K562 (cell line): ENCODE measurements at regions not wholly inside any gene's neighbourhood (a gene's known extent, or its start where the extent isn't known, plus 50 kb on each side); places are given as distances from the start of the nearest gene placed in this dataset.

Experiments
- ATAC-seq: fragments of 200-7000 bp; cut with Tn5 transposase; 3 replicates; pipeline ENCODE4 v1.9.1; 2020; ENCODE audit warnings: moderate library complexity
- BruUV-seq: library from RNA; stranded (reverse); fragments of 400-500 nt; replicated peaks from 2 replicates; lab custom pipeline; 2021; lab: Mats Ljungman, UMichigan
- CTCF ChIA-PET: fragments of 300-600 bp; formaldehyde crosslinking; extraction: SDS; loops from one replicate; lab custom pipeline; 2021; ENCODE audit warnings: low intra/inter-chr PET ratio; lab: Yijun Ruan, JAX
- POLR2A ChIA-PET: fragments of 300-600, 350-650 bp; sonication (Branson Sonifier 250); formaldehyde crosslinking; extraction: SDS; loops from one replicate; lab custom pipeline; 2021; ENCODE audit warnings: antibody characterized with exemption, inconsistent platforms; lab: Yijun Ruan, JAX
- DNase-seq, 4 experiments: peaks; one replicate each; pipeline versions ENCODE4 v3.0.0 to v3.0.0-alpha.2; 2011 to 2018; ENCODE audit warnings: low spot score in 3 of 4, mixed read lengths in 3 of 4; ENCODE audit errors: extremely low read depth in 1 of 4
- FAIRE-seq: peaks from 2 replicates; lab custom pipeline; 2011; peaks lifted over from hg19 to GRCh38; lab: Jason Lieb, UNC
- H2AFZ ChIP-seq: 2 replicates; pipeline ENCODE4 v1.6.0; 2011; ENCODE audit warnings: low read depth, low read length, control low read depth, inconsistent platforms
- H3K27ac ChIP-seq: fragments of 200-600 bp; 3 replicates; pipeline ENCODE4 v1.8.0; 2011; ENCODE audit warnings: low read depth, mild to moderate bottlenecking, control low read depth, inconsistent platforms, low read length, moderate library complexity, mixed read lengths; ENCODE audit errors: extremely low read depth
- H3K27me3 ChIP-seq, 2 experiments: fragments of 300-600 bp in 1 of 2; 2 replicates in 1 of 2; 3 replicates in 1 of 2; pipeline versions ENCODE4 v1.6.0 to v1.8.0; 2011; ENCODE audit warnings: inconsistent platforms in 2 of 2, low read length in 2 of 2, mild to moderate bottlenecking in 1 of 2, mixed read lengths in 1 of 2, moderate library complexity in 1 of 2; ENCODE audit not compliant: control insufficient read depth in 2 of 2, insufficient read depth in 2 of 2
- H3K36me3 ChIP-seq: fragments of 300-600 bp; 3 replicates; pipeline ENCODE4 v1.8.0; 2011; ENCODE audit warnings: mild to moderate bottlenecking, low read length, inconsistent platforms; ENCODE audit not compliant: control insufficient read depth, insufficient read depth
- H3K4me1 ChIP-seq, 2 experiments: fragments of 200-600 bp in 1 of 2; replicated peaks in 1 of 2; 2 replicates in 1 of 2; 3 replicates in 1 of 2; pipeline versions ENCODE4 v1.5.1 to v1.8.0; 2011; ENCODE audit warnings: inconsistent platforms in 2 of 2, low read length in 2 of 2, mild to moderate bottlenecking in 1 of 2, mixed read lengths in 1 of 2, moderate library complexity in 1 of 2; ENCODE audit not compliant: control insufficient read depth in 2 of 2, insufficient read depth in 2 of 2
- H3K4me2 ChIP-seq: 2 replicates; pipeline ENCODE4 v1.6.1; 2011; ENCODE audit warnings: low read length, control low read depth, inconsistent platforms, mixed read lengths; ENCODE audit not compliant: insufficient read depth
- H3K4me3 ChIP-seq: fragments of 200-600 bp; sonication (generic), shearing (Covaris generic); 2 replicates; pipeline ENCODE4 v1.5.1; 2016; ENCODE audit warnings: control low read depth, inconsistent platforms
- H3K79me2 ChIP-seq: fragments of 200-600 bp; 3 replicates; pipeline ENCODE4 v1.8.0; 2011; ENCODE audit warnings: low read length, inconsistent platforms; ENCODE audit not compliant: control insufficient read depth, insufficient read depth
- H3K9ac ChIP-seq, 2 experiments: 2 replicates each; pipeline versions ENCODE4 v1.6.0 to v1.6.1; 2011; ENCODE audit warnings: low read depth in 2 of 2, low read length in 2 of 2, control low read depth in 1 of 2, inconsistent platforms in 1 of 2, mild to moderate bottlenecking in 1 of 2, mixed read lengths in 1 of 2; ENCODE audit not compliant: insufficient read depth in 1 of 2
- H3K9me1 ChIP-seq: one replicate; pipeline ENCODE4 v1.6.0; 2011; ENCODE audit warnings: inconsistent platforms, mild to moderate bottlenecking, low read length, moderate library complexity; ENCODE audit not compliant: control insufficient read depth, insufficient read depth
- H3K9me3 ChIP-seq: replicated peaks from 2 replicates; pipeline ENCODE4 v1.5.1; 2011; ENCODE audit warnings: low read depth, low read length, inconsistent platforms; ENCODE audit not compliant: control insufficient read depth, insufficient read depth
- H4K20me1 ChIP-seq: replicated peaks from 2 replicates; pipeline ENCODE4 v1.6.1; 2011; ENCODE audit warnings: low read length, inconsistent platforms, mixed read lengths; ENCODE audit not compliant: control insufficient read depth, insufficient read depth
- ATF3 ChIP-seq, 2 experiments: fragments of 450-650 bp in 1 of 2; sonication (generic) in 1 of 2; formaldehyde crosslinking in 1 of 2; IDR thresholded peaks in 1 of 2; conservative IDR thresholded peaks in 1 of 2; 2 replicates each; pipeline versions ENCODE4 v1.6.1 to v1.8.1; 2016 to 2023; ENCODE audit warnings: mild to moderate bottlenecking in 2 of 2, moderate library complexity in 2 of 2, inconsistent platforms in 1 of 2, missing genetic modification reagents in 1 of 2
- CHAMP1 ChIP-seq: fragments of 450-650 bp; IDR thresholded peaks from 2 replicates; pipeline ENCODE4 v1.6.1; 2016; ENCODE audit warnings: mild to moderate bottlenecking
- GTF2B ChIP-seq: IDR thresholded peaks from 2 replicates; pipeline ENCODE4 v1.6.1; 2011; ENCODE audit not compliant: insufficient read length; ENCODE audit errors: extremely low read depth
- MTA3 ChIP-seq: fragments of 450-650 bp; formaldehyde crosslinking; IDR thresholded peaks from 2 replicates; pipeline ENCODE4 v1.6.1; 2017; ENCODE audit warnings: mild to moderate bottlenecking, borderline replicate concordance
- PHF20 ChIP-seq: fragments of 450-650 bp; IDR thresholded peaks from 2 replicates; pipeline ENCODE4 v1.6.1; 2018; ENCODE audit not compliant: partially characterized antibody
- RBFOX2 ChIP-seq: fragments of 200-400 bp; formaldehyde crosslinking; IDR thresholded peaks from 2 replicates; pipeline ENCODE4 v1.6.1; 2017; ENCODE audit warnings: low read depth, mild to moderate bottlenecking, low read length, moderate library complexity
- SMAD3 ChIP-seq: fragments of 450-650 bp; formaldehyde crosslinking; conservative IDR thresholded peaks from 2 replicates; pipeline ENCODE4 v1.4.0; 2020; ENCODE audit warnings: mild to moderate bottlenecking
- TFE3 ChIP-seq: fragments of 450-650 bp; formaldehyde crosslinking; IDR thresholded peaks from 2 replicates; pipeline ENCODE4 v1.4.0; 2020; ENCODE audit warnings: mild to moderate bottlenecking, mixed read lengths
- THAP12 ChIP-seq: fragments of 250-450 bp; sonication (Bioruptor Pico); IDR thresholded peaks from 2 replicates; pipeline ENCODE4 v1.9.0; 2021; ENCODE audit warnings: mild to moderate bottlenecking, inconsistent platforms
- ZBTB2 ChIP-seq: fragments of 450-650 bp; IDR thresholded peaks from 2 replicates; pipeline ENCODE4 v1.6.1; 2016; ENCODE audit warnings: antibody characterized with exemption
- ZNF146 ChIP-seq: IDR thresholded peaks from one replicate; pipeline ENCODE4 v1.6.1; 2018; ENCODE audit warnings: missing compliant biosample characterization; ENCODE audit not compliant: unreplicated experiment
- ZNF212 ChIP-seq: fragments of 450-650 bp; formaldehyde crosslinking; IDR thresholded peaks from 2 replicates; pipeline ENCODE4 v1.4.0; 2020; ENCODE audit warnings: mild to moderate bottlenecking
- ZSCAN32 ChIP-seq: fragments of 450-650 bp; formaldehyde crosslinking; IDR thresholded peaks from 2 replicates; pipeline ENCODE4 v1.4.0; 2020; ENCODE audit warnings: mild to moderate bottlenecking, moderate library complexity
- WGBS: fragments of 100-300 bp; shearing (Covaris generic); methylation state at CpG from one replicate; pipeline ENCODE4 v1.1.6; 2016; ENCODE audit warnings: low coverage, mixed read lengths; ENCODE audit not compliant: insufficient coverage; ENCODE audit errors: missing lambda C conversion rate; 5-methylcytosine and 5-hydroxymethylcytosine counted together
- in situ Hi-C: fragments of 300-500 bp; cut with MboI; formaldehyde crosslinking; loops from 4 replicates; pipeline ENCODE4 v1.15.0; 2018; ENCODE audit warnings: inconsistent platforms, mixed read lengths
- intact Hi-C: fragments of 100-400 bp; cut with micrococcal nuclease; formaldehyde crosslinking; loops from 2 replicates; pipeline ENCODE4 v1.14.2; 2022

- in situ Hi-C loops: loop anchor here (25.0 kb wide), 1 partner anchor 524 kb away; no protein-coding TSS in a partner anchor
- ChIA-PET CTCF (no interaction called here), POLR2A (no interaction called here)
- ATAC-seq (no peak), FAIRE-seq (no peak), DNase-seq (no peak)
- 2% methylated on average over 3 of the region's 3 CpGs for WGBS
- no peaks in the 10 kb centered on the region for H3K36me3 ChIP-seq
- H3K9me1 ChIP-seq: no peaks in the 10 kb centered on the region
- no peaks in the 10 kb centered on the region for H3K4me1 ChIP-seq
- intact Hi-C loops: no loop called here
- H3K27me3 ChIP-seq: no peaks in the 10 kb centered on the region
- H3K9ac ChIP-seq: no peak overlapping the region
- no peaks in the 10 kb centered on the region; the same call in none of the 2 replicates for H3K9me3 ChIP-seq
- H3K4me3 ChIP-seq: no peak overlapping the region
- no peaks in the 10 kb centered on the region for H3K79me2 ChIP-seq
- H2AFZ ChIP-seq: no peak overlapping the region
- BruUV-seq: no TSS peak
- H4K20me1 ChIP-seq: no peaks in the 10 kb centered on the region
- no peak overlapping the region for H3K4me2 ChIP-seq
- no peak overlapping the region for H3K27ac ChIP-seq
- TF ChIP-seq PHF20 (no peak), ZBTB2 (no peak), RBFOX2 (no peak), ZNF212 (CRISPR knock-in tag) (no peak), SMAD3 (no peak), TFE3 (no peak), MTA3 (no peak), ZNF146 (CRISPR knock-in tag) (no peak), CHAMP1 (no peak), ZSCAN32 (no peak), ATF3 (IDR thresholded peaks at IDR 0.05) (no peak), ATF3 (CRISPR knock-in tag; conservative IDR thresholded peaks at IDR 0.05) (no peak), THAP12 (CRISPR knock-in tag) (no peak), GTF2B (no peak)
These were observed 623.1 kb downstream of the TECRL start for GRCh38 chr4:63786171-63786570.
